Esophagus squamous epithelium (tissue), 4 donors: ENCODE measurements at regions not wholly inside any gene's neighbourhood (a gene's known extent, or its start where the extent isn't known, plus 50 kb on each side); places are given as distances from the start of the nearest gene placed in this dataset.

Experiments
- POLR2A ChIP-seq, 4 donors: fragments of 450-650 bp; IDR thresholded peaks; one replicate each; pipeline ENCODE4 v1.6.1; 2017; ENCODE audit warnings: antibody characterized with exemption in 4 of 4, mild to moderate bottlenecking in 4 of 4, moderate library complexity in 3 of 4
- TF ChIP-seq, protein P1 (sequence below), 6 experiments: fragments of 450-650 bp in 4 of 6; fragments of 200-600 bp in 2 of 6; sonication (generic) in 2 of 6; IDR thresholded peaks; one replicate each; pipeline ENCODE4 v1.5.1; 2016 to 2019; ENCODE audit warnings: antibody characterized with exemption in 6 of 6, mild to moderate bottlenecking in 4 of 6, moderate library complexity in 4 of 6

GRCh38 chr3:124056846-124057245 lies 64.9 kb upstream of the ROPN1 start:
- TF ChIP-seq, protein P1, sequence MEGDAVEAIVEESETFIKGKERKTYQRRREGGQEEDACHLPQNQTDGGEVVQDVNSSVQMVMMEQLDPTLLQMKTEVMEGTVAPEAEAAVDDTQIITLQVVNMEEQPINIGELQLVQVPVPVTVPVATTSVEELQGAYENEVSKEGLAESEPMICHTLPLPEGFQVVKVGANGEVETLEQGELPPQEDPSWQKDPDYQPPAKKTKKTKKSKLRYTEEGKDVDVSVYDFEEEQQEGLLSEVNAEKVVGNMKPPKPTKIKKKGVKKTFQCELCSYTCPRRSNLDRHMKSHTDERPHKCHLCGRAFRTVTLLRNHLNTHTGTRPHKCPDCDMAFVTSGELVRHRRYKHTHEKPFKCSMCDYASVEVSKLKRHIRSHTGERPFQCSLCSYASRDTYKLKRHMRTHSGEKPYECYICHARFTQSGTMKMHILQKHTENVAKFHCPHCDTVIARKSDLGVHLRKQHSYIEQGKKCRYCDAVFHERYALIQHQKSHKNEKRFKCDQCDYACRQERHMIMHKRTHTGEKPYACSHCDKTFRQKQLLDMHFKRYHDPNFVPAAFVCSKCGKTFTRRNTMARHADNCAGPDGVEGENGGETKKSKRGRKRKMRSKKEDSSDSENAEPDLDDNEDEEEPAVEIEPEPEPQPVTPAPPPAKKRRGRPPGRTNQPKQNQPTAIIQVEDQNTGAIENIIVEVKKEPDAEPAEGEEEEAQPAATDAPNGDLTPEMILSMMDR (IDR thresholded peaks at IDR 0.05): no peak
- TF ChIP-seq POLR2A (IDR thresholded peaks at IDR 0.05): no peak
